ENCODE measurements at regions not wholly inside any gene's neighbourhood (a gene's known extent, or its start where the extent isn't known, plus 50 kb on each side); places are given as distances from the start of the nearest gene placed in this dataset.

DNA sequence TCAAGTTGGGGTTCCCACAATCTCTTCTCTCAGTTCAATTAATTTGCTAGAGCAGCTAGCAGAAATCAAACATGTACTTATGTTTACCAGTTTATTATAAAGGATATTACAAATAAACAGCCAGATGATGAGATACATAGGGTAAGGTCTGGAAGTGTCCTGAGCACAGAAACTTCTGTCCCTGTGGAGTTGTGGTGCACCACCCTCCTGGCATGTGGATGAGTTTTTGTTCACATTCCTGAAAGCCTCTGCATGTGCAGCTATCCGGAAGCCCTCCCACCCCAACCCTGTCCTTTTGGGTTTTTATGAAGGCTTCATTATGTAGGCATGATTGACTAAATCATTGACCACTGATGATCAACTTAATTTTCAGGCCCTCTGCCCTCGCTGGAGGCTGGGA, 791.2 kb upstream of the ZNF608 start:
- intact Hi-C loops (cut with micrococcal nuclease) = no loop called here

- intact Hi-C loops (cut with micrococcal nuclease) = no loop called here
These were observed 792.0 kb upstream of the ZNF608 start for GRCh38 chr5:125538469-125538868.

DNA sequence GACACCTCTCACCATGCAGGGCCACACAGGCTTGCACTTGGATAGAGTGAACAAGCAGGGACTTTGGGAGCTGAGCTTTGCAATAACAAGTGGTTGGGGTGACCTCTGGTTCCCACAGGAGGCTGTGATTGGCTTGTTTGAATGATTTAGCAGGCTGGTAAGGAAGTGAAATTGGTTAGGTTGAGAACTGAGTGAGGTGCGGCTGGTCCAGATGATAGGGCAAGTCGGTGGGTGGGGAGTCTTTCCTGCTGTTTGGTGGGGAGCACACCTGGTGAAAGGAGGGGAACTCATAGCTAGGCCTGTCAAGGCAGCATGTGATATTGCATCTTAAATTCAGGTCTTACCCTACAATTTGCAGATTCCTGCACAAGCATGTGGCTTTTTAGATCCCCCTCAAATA, 794.6 kb upstream of the ZNF608 start:
- intact Hi-C loops (cut with micrococcal nuclease) = no loop called here

GRCh38 chr5:125549322-125549911, 803.0 kb upstream of the ZNF608 start:
- intact Hi-C loops (cut with micrococcal nuclease) = no loop called here

DNA sequence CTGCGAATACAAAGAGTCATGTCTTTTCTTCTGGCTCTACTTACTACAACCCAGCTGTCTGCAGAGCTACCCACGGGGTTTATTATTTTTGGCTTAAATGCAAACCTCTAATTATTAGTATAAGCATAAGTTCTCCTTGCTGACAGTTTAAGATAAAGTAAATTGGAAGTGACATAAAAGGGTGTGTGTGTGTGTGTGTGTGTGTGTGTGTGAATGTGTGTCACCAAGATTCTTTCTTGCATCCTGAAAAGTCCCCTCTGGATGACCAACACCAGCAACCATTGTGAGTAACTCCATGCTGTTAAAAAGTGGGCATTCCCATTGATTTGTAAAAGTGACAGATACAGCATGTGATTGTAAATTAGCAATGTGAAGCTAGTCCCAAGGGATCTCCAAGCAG, 803.8 kb upstream of the ZNF608 start:
- intact Hi-C loops (cut with micrococcal nuclease) = no loop called here

DNA sequence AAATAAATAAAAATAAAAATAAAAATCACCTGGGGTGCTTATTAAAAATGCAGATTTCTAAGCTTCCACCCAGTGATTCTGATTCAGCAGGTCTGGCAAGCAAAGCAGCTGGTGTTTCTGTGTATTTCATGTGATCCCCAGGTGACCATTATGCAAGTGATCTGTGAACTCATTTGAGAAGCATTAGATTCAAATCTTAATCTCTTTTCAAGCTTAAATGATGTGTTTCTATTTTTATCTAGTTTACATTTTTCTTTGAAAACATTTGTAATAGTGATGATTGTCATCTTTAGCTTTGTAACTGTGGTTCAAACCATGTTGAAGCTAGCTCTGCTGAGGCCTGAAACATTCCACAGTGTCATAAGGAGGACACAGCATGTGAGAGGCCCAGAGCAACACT, 804.8 kb upstream of the ZNF608 start:
- intact Hi-C loops (cut with micrococcal nuclease) = no loop called here

DNA sequence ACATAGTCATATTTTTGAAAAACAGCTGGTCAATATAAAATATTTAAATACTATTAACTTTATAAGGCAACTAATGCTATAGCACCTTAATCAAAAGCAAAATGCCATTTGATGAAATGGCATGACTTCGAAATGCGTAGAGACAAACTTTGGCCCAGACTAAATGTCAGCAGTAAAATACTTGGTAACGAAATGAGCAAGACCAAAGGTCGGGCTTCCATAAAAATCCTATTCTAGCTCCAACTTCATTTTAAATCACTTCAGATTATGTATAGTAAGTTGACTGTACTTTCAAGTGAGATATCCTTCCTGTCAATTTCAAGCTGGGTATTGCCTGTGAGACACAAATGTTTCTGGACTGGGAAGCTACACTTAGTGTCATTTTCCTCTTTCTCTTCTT, 805.4 kb upstream of the ZNF608 start:
- intact Hi-C loops (cut with micrococcal nuclease) = no loop called here

GRCh38 chr5:125552486-125552885, 806.0 kb upstream of the ZNF608 start:
- intact Hi-C loops (cut with micrococcal nuclease) = no loop called here

DNA sequence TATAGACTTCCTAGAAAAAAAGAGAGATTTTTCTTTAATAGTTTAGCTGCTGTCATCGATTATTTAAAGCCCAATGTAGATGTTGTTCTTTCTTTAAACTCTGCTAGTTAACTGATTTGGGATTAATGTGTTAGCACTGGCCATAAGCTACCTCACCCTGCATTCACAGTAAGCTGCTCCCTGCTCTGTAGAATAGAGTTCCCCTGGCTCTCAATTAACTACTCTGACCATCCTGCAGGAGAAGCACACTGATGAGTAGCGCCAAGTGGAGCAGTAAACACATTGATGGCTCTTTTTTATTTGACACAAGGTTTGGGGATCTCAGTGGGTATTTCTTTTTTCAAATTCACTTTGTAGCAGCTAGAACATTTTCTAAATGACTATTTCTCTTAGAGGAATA, 807.9 kb upstream of the ZNF608 start:
- intact Hi-C loops (cut with micrococcal nuclease) = no loop called here

- intact Hi-C loops (cut with micrococcal nuclease) = no loop called here
These were observed 809.2 kb upstream of the ZNF608 start for GRCh38 chr5:125555591-125555990.

DNA sequence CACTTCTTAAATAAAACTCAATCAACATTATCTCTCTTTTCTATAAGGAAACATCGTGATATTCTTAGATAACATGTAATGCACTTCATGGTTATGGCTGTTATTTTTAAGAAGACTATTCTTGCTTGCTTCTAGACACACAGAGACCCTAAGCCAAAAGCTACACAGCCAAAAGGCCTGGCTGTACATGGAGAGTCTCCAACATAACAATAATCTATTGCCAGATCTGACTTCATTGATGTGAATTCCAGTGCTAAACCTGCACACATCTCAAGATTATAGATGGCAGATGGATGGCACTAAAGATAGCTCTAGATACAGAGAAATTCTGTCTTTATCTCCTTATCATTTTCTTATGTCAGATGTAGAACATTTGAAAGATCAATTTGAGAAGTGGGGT, 811.6 kb upstream of the ZNF608 start:
- intact Hi-C loops (cut with micrococcal nuclease) = no loop called here

GRCh38 chr5:125558466-125558865, 812.0 kb upstream of the ZNF608 start:
- intact Hi-C loops (cut with micrococcal nuclease) = no loop called here

- intact Hi-C loops (cut with micrococcal nuclease) = no loop called here
These were observed 812.9 kb upstream of the ZNF608 start for GRCh38 chr5:125559296-125559695.

DNA sequence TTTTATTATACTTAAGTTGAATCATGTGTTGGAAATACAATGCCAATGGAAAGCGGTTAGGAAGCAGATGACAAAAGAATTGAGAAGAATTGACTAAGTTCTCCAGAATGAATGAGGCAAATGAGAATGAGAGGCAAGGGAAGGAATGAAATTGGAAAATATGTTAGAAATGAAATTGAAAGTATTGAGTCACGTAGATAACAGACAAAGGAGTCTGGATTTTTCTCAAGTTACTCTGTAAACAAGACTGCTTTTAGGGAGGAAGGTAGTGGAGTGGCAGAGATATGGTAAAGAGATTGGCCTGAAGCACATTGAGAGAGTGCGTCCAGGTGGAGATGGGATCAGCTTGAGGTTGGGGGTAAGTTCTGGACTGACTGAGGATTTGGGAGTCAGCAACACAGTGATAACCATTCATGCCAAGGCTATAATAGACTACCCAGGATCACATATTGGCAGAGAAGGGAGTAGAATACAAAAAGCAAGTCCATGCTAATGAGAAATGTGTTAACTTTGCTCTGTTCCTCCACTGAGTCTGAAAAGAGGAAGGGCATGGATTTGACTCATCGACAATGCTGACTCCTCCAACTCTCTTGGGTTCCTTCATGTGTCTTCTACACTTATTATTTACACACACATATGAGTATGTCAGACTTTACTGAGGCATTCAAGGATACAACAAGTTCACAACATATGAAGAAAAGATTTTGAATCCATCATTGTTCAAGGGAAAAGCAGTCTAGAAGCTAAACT, 814.2 kb upstream of the ZNF608 start:
- intact Hi-C loops (cut with micrococcal nuclease) = no loop called here

- intact Hi-C loops (cut with micrococcal nuclease) = no loop called here
These were observed 818.0 kb upstream of the ZNF608 start for GRCh38 chr5:125564317-125564975.

DNA sequence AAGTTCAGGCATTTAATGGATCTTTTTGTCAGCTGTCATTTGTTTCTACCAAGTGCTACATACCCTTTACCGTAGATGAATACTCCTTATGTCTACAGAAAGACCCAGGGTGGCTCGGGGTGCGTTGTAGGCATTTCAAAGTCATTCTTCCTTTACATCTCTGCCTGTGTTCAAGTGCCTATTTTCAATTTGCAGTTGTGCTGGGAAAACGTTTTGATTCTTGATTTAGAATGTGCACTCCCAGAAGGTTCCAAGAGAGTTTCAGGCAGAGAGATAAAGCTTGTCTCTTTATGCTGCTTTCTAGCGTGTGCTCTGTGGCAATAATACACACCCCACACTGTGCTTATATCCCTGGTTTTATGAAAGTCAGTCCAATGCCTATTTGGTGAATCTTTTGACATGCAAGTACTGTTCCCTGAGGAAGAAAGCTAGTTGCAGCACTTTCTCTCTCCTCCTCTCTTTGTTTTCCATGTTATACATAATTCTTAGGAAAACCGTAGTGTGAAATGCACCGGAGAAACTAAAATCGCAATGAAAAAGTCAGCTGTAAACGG, 828.1 kb upstream of the ZNF608 start:
- intact Hi-C loops (cut with micrococcal nuclease) = no loop called here

DNA sequence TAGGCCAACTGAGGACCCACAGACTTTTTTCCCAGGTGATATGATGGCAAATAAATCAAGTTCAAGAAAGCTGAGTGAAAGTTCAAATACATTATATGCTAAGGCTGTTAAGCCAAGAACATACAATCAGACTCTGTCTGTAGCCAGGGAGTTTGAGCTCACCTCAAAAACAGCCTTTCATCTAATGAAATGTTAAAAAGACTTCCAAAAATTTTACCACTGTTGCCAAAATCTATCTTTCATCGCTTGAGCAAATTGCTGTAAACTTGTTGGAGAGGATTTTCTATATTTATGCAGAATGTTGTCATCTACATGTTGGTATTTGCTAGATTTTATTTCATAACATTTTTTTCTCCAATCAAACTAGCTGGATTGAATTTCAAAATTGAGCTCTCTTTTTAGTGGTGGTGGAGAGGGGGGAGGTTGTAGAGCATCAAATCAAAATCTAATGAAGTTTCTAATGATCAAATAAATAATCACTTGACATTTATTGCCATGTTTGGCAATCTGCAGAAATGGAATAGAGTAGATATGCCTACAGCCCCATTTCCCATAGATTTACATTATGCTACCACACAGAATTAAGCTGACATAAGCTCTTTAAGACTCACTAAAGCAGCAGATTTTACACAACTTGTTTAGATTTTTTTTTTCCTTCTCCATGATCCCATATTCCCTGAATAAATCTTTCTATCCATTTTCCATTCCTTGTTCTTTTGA, 828.9 kb upstream of the ZNF608 start:
- intact Hi-C loops (cut with micrococcal nuclease) = no loop called here

DNA sequence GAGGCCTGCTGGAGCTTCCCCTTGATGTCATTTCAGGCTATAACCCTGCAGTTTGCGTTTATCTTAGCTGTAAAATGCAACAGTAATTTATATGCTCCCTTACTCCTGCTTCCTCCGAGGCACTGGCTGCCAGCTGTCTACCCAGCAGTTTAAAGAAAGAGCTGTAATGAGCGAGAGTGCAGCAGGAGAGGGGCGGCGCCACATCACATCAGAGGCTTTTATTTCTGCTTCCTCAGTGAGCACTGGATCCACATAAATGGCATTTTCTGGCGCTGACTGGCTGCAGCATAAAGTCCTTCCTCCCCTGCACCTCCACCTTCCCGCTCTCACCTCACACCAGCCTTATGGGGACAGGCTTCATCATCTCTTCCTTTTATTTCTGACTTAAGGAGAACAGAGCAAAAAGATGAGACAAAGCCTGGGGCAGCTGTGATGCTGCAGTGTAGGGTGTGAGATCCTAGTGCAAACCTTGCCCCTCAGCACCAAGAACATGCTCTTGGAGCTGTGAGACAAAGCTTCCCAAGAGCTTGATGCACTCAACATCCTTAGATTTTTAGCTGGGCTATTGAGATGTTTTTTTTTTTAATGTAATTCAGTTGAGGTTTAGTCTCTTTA, 829.6 kb upstream of the ZNF608 start:
- intact Hi-C loops (cut with micrococcal nuclease) = no loop called here

GRCh38 chr5:125576822-125577221, 830.4 kb upstream of the ZNF608 start:
- intact Hi-C loops (cut with micrococcal nuclease) = no loop called here

GRCh38 chr5:125578551-125578950, 832.1 kb upstream of the ZNF608 start:
- intact Hi-C loops (cut with micrococcal nuclease) = no loop called here

DNA sequence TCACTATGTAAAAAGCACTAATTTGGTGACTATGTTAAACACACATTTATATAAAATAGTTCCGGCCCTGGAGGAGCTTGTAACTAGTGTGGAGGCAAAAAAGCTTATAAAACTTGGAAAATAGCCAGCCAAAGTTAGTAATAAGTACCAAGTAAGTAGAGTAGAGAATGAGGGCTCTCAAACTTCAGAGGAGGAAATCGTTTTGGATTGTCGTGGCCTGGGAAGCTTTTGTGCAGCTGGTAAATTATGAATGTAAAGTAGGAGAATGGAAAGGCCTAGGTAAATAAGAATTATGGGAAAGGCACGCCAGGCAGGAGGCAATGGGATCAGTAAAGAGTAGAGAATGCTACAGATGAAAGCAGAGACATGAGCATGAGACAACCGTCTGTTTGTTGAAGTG, 832.7 kb upstream of the ZNF608 start:
- intact Hi-C loops (cut with micrococcal nuclease) = no loop called here
